GM23338 (cell line): ENCODE measurements at regions not wholly inside any gene's neighbourhood (a gene's known extent, or its start where the extent isn't known, plus 50 kb on each side); places are given as distances from the start of the nearest gene placed in this dataset.

Experiments used
- JUNB ChIP-seq: IDR thresholded peaks from one replicate; pipeline ENCODE4 v1.6.1; 2016; ENCODE audit warnings: antibody characterized with exemption; ENCODE audit not compliant: unreplicated experiment
- POLR2AphosphoS5 ChIP-seq: IDR thresholded peaks from 2 replicates; pipeline ENCODE4 v1.6.1; 2016; ENCODE audit warnings: antibody characterized with exemption, low read depth
- STAT1 ChIP-seq: IDR thresholded peaks from one replicate; pipeline ENCODE4 v1.6.1; 2016; ENCODE audit warnings: antibody characterized with exemption; ENCODE audit not compliant: unreplicated experiment
- TF ChIP-seq, protein P1 (sequence below), 2 experiments: fragments of 200-600 bp in 1 of 2; sonication (generic) in 1 of 2; conservative IDR thresholded peaks; 2 replicates each; pipeline versions ENCODE4 v1.5.1 to v1.6.1; 2016 to 2017; ENCODE audit warnings: antibody characterized with exemption in 2 of 2, low read depth in 2 of 2, mild to moderate bottlenecking in 2 of 2, moderate library complexity in 1 of 2

DNA sequence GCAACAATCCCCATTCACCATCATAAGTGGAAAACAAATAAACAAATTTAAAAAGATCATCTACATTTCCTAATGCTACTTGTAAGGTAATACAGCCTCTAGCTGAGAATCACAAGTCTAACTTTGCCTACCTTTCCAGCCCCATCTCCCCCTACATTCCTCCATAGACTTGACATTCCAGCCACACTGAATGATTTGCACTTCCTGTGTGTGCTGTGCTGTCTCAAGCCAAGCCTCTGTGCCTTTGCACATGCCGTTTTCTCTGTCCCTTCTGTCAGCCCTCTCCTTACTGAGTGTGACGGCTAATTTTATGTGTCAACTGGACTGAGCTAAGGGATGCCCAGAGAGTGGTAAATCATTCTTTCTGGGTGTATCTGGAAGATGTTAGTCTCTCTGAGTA, 82.4 kb upstream of the MBIP start:
- no peak for TF ChIP-seq JUNB
- TF ChIP-seq, protein P1, sequence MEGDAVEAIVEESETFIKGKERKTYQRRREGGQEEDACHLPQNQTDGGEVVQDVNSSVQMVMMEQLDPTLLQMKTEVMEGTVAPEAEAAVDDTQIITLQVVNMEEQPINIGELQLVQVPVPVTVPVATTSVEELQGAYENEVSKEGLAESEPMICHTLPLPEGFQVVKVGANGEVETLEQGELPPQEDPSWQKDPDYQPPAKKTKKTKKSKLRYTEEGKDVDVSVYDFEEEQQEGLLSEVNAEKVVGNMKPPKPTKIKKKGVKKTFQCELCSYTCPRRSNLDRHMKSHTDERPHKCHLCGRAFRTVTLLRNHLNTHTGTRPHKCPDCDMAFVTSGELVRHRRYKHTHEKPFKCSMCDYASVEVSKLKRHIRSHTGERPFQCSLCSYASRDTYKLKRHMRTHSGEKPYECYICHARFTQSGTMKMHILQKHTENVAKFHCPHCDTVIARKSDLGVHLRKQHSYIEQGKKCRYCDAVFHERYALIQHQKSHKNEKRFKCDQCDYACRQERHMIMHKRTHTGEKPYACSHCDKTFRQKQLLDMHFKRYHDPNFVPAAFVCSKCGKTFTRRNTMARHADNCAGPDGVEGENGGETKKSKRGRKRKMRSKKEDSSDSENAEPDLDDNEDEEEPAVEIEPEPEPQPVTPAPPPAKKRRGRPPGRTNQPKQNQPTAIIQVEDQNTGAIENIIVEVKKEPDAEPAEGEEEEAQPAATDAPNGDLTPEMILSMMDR (conservative IDR thresholded peaks at IDR 0.05; ENCODE audit: low read depth in 2 of 2), result no peak
- no peak for TF ChIP-seq POLR2AphosphoS5
- TF ChIP-seq STAT1, result no peak
